PC-9 (cell line): ENCODE measurements at regions not wholly inside any gene's neighbourhood (a gene's known extent, or its start where the extent isn't known, plus 50 kb on each side); places are given as distances from the start of the nearest gene placed in this dataset.

Experiments used
- BruUV-seq: library from RNA; stranded (reverse); fragments of 400-500 nt; replicated peaks from 2 replicates; lab custom pipeline; 2021; lab: Mats Ljungman, UMichigan
- CTCF ChIA-PET: fragments of 300-600 bp; sonication (Branson Sonifier 250); formaldehyde crosslinking; loops from one replicate; lab custom pipeline; 2022; ENCODE audit warnings: antibody characterized with exemption; lab: Charles Lee
- POLR2A ChIA-PET: fragments of 300-600 bp; sonication (Branson Sonifier 250); formaldehyde crosslinking; loops from one replicate; lab custom pipeline; 2022; ENCODE audit warnings: antibody characterized with exemption; ENCODE audit not compliant: unreplicated experiment; lab: Charles Lee
- DNase-seq, 2 experiments: peaks; one replicate each; pipeline versions ENCODE4 v3.0.0 to v3.0.0-alpha.2; 2015 to 2022; ENCODE audit warnings: mixed read lengths in 1 of 2
- H2AFZ ChIP-seq: fragments of 200-600 bp; sonication (generic); 2 replicates; pipeline ENCODE4 v1.8.1; 2017; ENCODE audit warnings: antibody characterized with exemption
- H3F3A ChIP-seq: fragments of 200-600 bp; sonication (generic); 2 replicates; pipeline ENCODE4 v1.8.1; 2017; ENCODE audit warnings: antibody characterized with exemption, mild to moderate bottlenecking, low read depth; ENCODE audit not compliant: insufficient read depth
- H3K27ac ChIP-seq: fragments of 200-600 bp; sonication (generic); 2 replicates; pipeline ENCODE4 v1.6.1; 2016; ENCODE audit warnings: mixed run types
- H3K27me3 ChIP-seq: fragments of 200-600 bp; sonication (generic); 2 replicates; pipeline ENCODE4 v1.6.1; 2016; ENCODE audit warnings: low read depth, mixed run types; ENCODE audit not compliant: insufficient read depth
- H3K36me3 ChIP-seq: fragments of 200-600 bp; sonication (generic); 2 replicates; pipeline ENCODE4 v1.6.1; 2016; ENCODE audit warnings: low read depth, mixed run types
- H3K4me1 ChIP-seq: fragments of 200-600 bp; sonication (generic); replicated peaks from 2 replicates; pipeline ENCODE4 v1.6.1; 2016; ENCODE audit warnings: mixed run types; ENCODE audit not compliant: insufficient read depth
- H3K4me2 ChIP-seq: fragments of 200-600 bp; sonication (generic); 2 replicates; pipeline ENCODE4 v1.6.1; 2017; ENCODE audit warnings: mixed run types
- H3K4me3 ChIP-seq: fragments of 200-600 bp; sonication (generic); 2 replicates; pipeline ENCODE4 v1.6.1; 2016; ENCODE audit warnings: mixed run types
- H3K79me2 ChIP-seq: fragments of 200-600 bp; sonication (generic); 2 replicates; pipeline ENCODE4 v1.6.1; 2017; ENCODE audit warnings: low read depth, mixed run types
- H3K9me2 ChIP-seq: fragments of 200-600 bp; sonication (generic); 2 replicates; pipeline ENCODE4 v1.8.1; 2017; ENCODE audit warnings: mild to moderate bottlenecking; ENCODE audit not compliant: insufficient read depth
- H3K9me3 ChIP-seq: fragments of 200-600 bp; sonication (generic); 2 replicates; pipeline ENCODE4 v1.8.1; 2016; ENCODE audit warnings: low read depth; ENCODE audit not compliant: insufficient read depth
- H4K20me1 ChIP-seq: fragments of 200-600 bp; sonication (generic); 2 replicates; pipeline ENCODE4 v1.8.1; 2017; ENCODE audit not compliant: insufficient read depth
- CTCF ChIP-seq: fragments of 200-600 bp; sonication (generic); conservative IDR thresholded peaks from 2 replicates; pipeline ENCODE4 v1.6.1; 2017; ENCODE audit warnings: mixed run types, antibody characterized with exemption, mild to moderate bottlenecking, moderate library complexity
- EZH2 ChIP-seq: fragments of 200-600 bp; sonication (generic); IDR thresholded peaks from 2 replicates; pipeline ENCODE4 v1.8.0; 2017; ENCODE audit warnings: antibody characterized with exemption, low read depth
- intact Hi-C: fragments of 100-400 bp; cut with micrococcal nuclease; formaldehyde crosslinking; loops from one replicate; pipeline ENCODE4 v1.10.0; 2022; ENCODE audit not compliant: unreplicated experiment

GRCh38 chr22:49215840-49216239 is 611.8 kb downstream of the BRD1 start:
- Histone ChIP-seq H2AFZ (no peak overlapping the region), H3K4me3 (no peak overlapping the region), H4K20me1 (peaks cover 3% of the 10 kb centered on the region; the same call in 1 of the 2 replicates), H3K27ac (no peak overlapping the region), H3K79me2 (no peaks in the 10 kb centered on the region), H3K4me1 (no peaks in the 10 kb centered on the region), H3K36me3 (no peaks in the 10 kb centered on the region), H3K9me2 (no peaks in the 10 kb centered on the region), H3F3A (no peaks in the 10 kb centered on the region), H3K9me3 (peaks cover 5% of the 10 kb centered on the region), H3K27me3 (peaks cover 89% of the 10 kb centered on the region), H3K4me2 (no peak overlapping the region)
- POLR2A ChIA-PET, result no interaction called here
- CTCF ChIA-PET, result no interaction called here
- no peak for TF ChIP-seq EZH2
- no peak for TF ChIP-seq CTCF
- no TSS peak for BruUV-seq
- intact Hi-C loops, result no loop called here
- no peak for DNase-seq

GRCh38 chr22:49214976-49215375 is 612.7 kb downstream of the BRD1 start:
- H3K27me3 ChIP-seq, result peaks cover 93% of the 10 kb centered on the region
- intact Hi-C loops, result no loop called here
- H3K4me3 ChIP-seq, result no peak overlapping the region
- no peak overlapping the region for H3K4me2 ChIP-seq
- peaks cover 3% of the 10 kb centered on the region; the same call in 1 of the 2 replicates for H4K20me1 ChIP-seq
- no peak overlapping the region for H3K27ac ChIP-seq
- H3K36me3 ChIP-seq, result no peaks in the 10 kb centered on the region
- ChIA-PET POLR2A (no interaction called here), CTCF (no interaction called here)
- no peak overlapping the region for H2AFZ ChIP-seq
- no peaks in the 10 kb centered on the region for H3K4me1 ChIP-seq
- peaks cover 5% of the 10 kb centered on the region for H3K9me3 ChIP-seq
- DNase-seq, result no peak
- H3K9me2 ChIP-seq, result no peaks in the 10 kb centered on the region
- no TSS peak for BruUV-seq
- H3F3A ChIP-seq, result no peaks in the 10 kb centered on the region
- H3K79me2 ChIP-seq, result no peaks in the 10 kb centered on the region
- TF ChIP-seq CTCF (no peak), EZH2 (no peak)

- DNase-seq, result no peak
- Histone ChIP-seq H4K20me1 (peaks cover 3% of the 10 kb centered on the region; the same call in 1 of the 2 replicates), H3K27ac (no peak overlapping the region), H3K4me2 (no peak overlapping the region), H3K36me3 (no peaks in the 10 kb centered on the region), H3K9me3 (peaks cover 5% of the 10 kb centered on the region), H3K79me2 (no peaks in the 10 kb centered on the region), H3F3A (no peaks in the 10 kb centered on the region), H3K9me2 (no peaks in the 10 kb centered on the region), H2AFZ (no peak overlapping the region), H3K4me1 (no peaks in the 10 kb centered on the region), H3K4me3 (no peak overlapping the region), H3K27me3 (peaks cover 94% of the 10 kb centered on the region)
- POLR2A ChIA-PET, result no interaction called here
- BruUV-seq, result no TSS peak
- CTCF ChIA-PET, result no interaction called here
- intact Hi-C loops, result no loop called here
- TF ChIP-seq EZH2 (no peak), CTCF (no peak)
Observed at GRCh38 chr22:49213731-49214352, 613.8 kb downstream of the BRD1 start.
